SH-SY5Y (cell line): ENCODE measurements at regions not wholly inside any gene's neighbourhood (a gene's known extent, or its start where the extent isn't known, plus 50 kb on each side); places are given as distances from the start of the nearest gene placed in this dataset.

Experiments
- GATA2 ChIP-seq: IDR thresholded peaks from 2 replicates; pipeline ENCODE4 v1.6.1; 2011; ENCODE audit warnings: mild to moderate bottlenecking, low read depth, low read length
- GATA3 ChIP-seq: IDR thresholded peaks from 2 replicates; pipeline ENCODE4 v1.6.1; 2011; ENCODE audit warnings: low read depth, mild to moderate bottlenecking, low read length, moderate library complexity

- no peak for TF ChIP-seq GATA2
- TF ChIP-seq GATA3: no peak
These were observed 407.1 kb upstream of the TRPC7 start for GRCh38 chr5:136772491-136772890.
